Thyroid gland (tissue), 4 donors: ENCODE measurements at regions not wholly inside any gene's neighbourhood (a gene's known extent, or its start where the extent isn't known, plus 50 kb on each side); places are given as distances from the start of the nearest gene placed in this dataset.

Experiments used
- DNase-seq, 2 donors: peaks; one replicate each; pipeline ENCODE4 v3.0.0-alpha.2; 2019
- H3K27ac ChIP-seq, 3 donors: fragments of 200-600 bp; sonication (generic); 1 replicate in 2 of 3; 2 replicates in 1 of 3; pipeline ENCODE4 v1.5.1; 2016 to 2019; ENCODE audit warnings: mild to moderate bottlenecking in 1 of 3, moderate library complexity in 1 of 3
- H3K27me3 ChIP-seq: fragments of 200-600 bp; sonication (generic); one replicate; pipeline ENCODE4 v1.5.1; 2019
- H3K36me3 ChIP-seq, 2 donors: fragments of 200-600 bp; sonication (generic); one replicate each; pipeline ENCODE4 v1.5.1; 2016 to 2019
- H3K4me1 ChIP-seq, 2 donors: fragments of 200-600 bp; sonication (generic); one replicate each; pipeline ENCODE4 v1.5.1; 2017 to 2019
- H3K4me3 ChIP-seq, 3 donors: fragments of 200-600 bp; sonication (generic); replicated peaks in 1 of 3; 1 replicate in 2 of 3; 2 replicates in 1 of 3; pipeline ENCODE4 v1.5.1; 2016; ENCODE audit warnings: mild to moderate bottlenecking in 1 of 3
- H3K9me3 ChIP-seq: fragments of 200-600 bp; sonication (generic); one replicate; pipeline ENCODE4 v1.5.1; 2017
- CTCF ChIP-seq, 6 experiments: fragments of 200-600 bp in 3 of 6; fragments of 450-650 bp in 3 of 6; sonication (generic) in 3 of 6; IDR thresholded peaks; one replicate each; pipeline ENCODE4 v1.5.1; 2016 to 2019; ENCODE audit warnings: antibody characterized with exemption in 6 of 6, mild to moderate bottlenecking in 2 of 6, inconsistent platforms in 1 of 6, moderate library complexity in 1 of 6
- POLR2A ChIP-seq, 2 donors: fragments of 450-650 bp; IDR thresholded peaks; one replicate each; pipeline ENCODE4 v1.6.1; 2017; ENCODE audit warnings: antibody characterized with exemption in 2 of 2, mild to moderate bottlenecking in 2 of 2, moderate library complexity in 1 of 2
- WGBS, 2 donors: methylation state at CpG; one replicate each; pipeline ENCODE4 v1.1.5; 2017; 5-methylcytosine and 5-hydroxymethylcytosine counted together
- intact Hi-C: fragments of 100-400 bp; cut with DNase I; formaldehyde crosslinking; loops from one replicate; pipeline ENCODE4 v1.15.1; 2023

- H3K27ac ChIP-seq = no peak overlapping the region
- H3K27me3 ChIP-seq = no peaks in the 10 kb centered on the region
- no peaks in the 10 kb centered on the region for H3K4me1 ChIP-seq
- no peak for DNase-seq
- H3K9me3 ChIP-seq = no peaks in the 10 kb centered on the region
- TF ChIP-seq POLR2A (IDR thresholded peaks at IDR 0.05) (no peak), CTCF (IDR thresholded peaks at IDR 0.05) (no peak)
- intact Hi-C loops = no loop called here
- no peaks in the 10 kb centered on the region for H3K36me3 ChIP-seq
- 56 to 74% methylated on average over 4 of the region's 4 CpGs for whole genome bisulfite sequencing, 2 donors
- no peak overlapping the region for H3K4me3 ChIP-seq
These were observed 121.6 kb downstream of the TLR4 start for GRCh38 chr9:117825609-117826347.

GRCh38 chr9:117826837-117827236, 122.6 kb downstream of the TLR4 start:
- Histone ChIP-seq H3K9me3 (no peaks in the 10 kb centered on the region), H3K36me3 (no peaks in the 10 kb centered on the region), H3K4me1 (no peaks in the 10 kb centered on the region), H3K27me3 (no peaks in the 10 kb centered on the region), H3K4me3 (no peak overlapping the region), H3K27ac (no peak overlapping the region)
- WGBS, 2 donors = 76 to 82% methylated on average over 3 of the region's 3 CpGs
- TF ChIP-seq CTCF (IDR thresholded peaks at IDR 0.05) = no peak
- TF ChIP-seq POLR2A (IDR thresholded peaks at IDR 0.05) = no peak
- intact Hi-C loops = no loop called here
- DNase-seq = no peak

GRCh38 chr9:117827456-117827855, 123.3 kb downstream of the TLR4 start:
- Histone ChIP-seq H3K36me3 (no peaks in the 10 kb centered on the region), H3K9me3 (no peaks in the 10 kb centered on the region), H3K4me1 (no peaks in the 10 kb centered on the region), H3K27me3 (no peaks in the 10 kb centered on the region), H3K27ac (no peak overlapping the region), H3K4me3 (no peak overlapping the region)
- intact Hi-C loops = no loop called here
- no peak for TF ChIP-seq CTCF (IDR thresholded peaks at IDR 0.05)
- TF ChIP-seq POLR2A (IDR thresholded peaks at IDR 0.05) = no peak
- no peak for DNase-seq
- 84 to 86% methylated on average over 7 of the region's 7 CpGs for WGBS, 2 donors

GRCh38 chr9:117828466-117828865, 124.3 kb downstream of the TLR4 start:
- H3K36me3 ChIP-seq = no peaks in the 10 kb centered on the region
- H3K4me1 ChIP-seq = no peaks in the 10 kb centered on the region
- H3K27me3 ChIP-seq = no peaks in the 10 kb centered on the region
- intact Hi-C loops = no loop called here
- TF ChIP-seq POLR2A (IDR thresholded peaks at IDR 0.05) (no peak), CTCF (IDR thresholded peaks at IDR 0.05) (no peak)
- no peaks in the 10 kb centered on the region for H3K9me3 ChIP-seq
- no peak overlapping the region for H3K27ac ChIP-seq
- no peak overlapping the region for H3K4me3 ChIP-seq
- no peak for DNase-seq

GRCh38 chr9:117835798-117836197, 131.6 kb downstream of the TLR4 start:
- Histone ChIP-seq H3K4me1 (no peaks in the 10 kb centered on the region), H3K27me3 (no peaks in the 10 kb centered on the region), H3K4me3 (no peak overlapping the region), H3K27ac (no peak overlapping the region), H3K9me3 (no peaks in the 10 kb centered on the region), H3K36me3 (no peaks in the 10 kb centered on the region)
- no peak for TF ChIP-seq POLR2A (IDR thresholded peaks at IDR 0.05)
- TF ChIP-seq CTCF (IDR thresholded peaks at IDR 0.05) = no peak
- intact Hi-C loops = no loop called here
- DNase-seq = no peak
- 85 to 96% methylated on average over 1 of the region's 1 CpG for WGBS, 2 donors
